ENCODE measurements at regions not wholly inside any gene's neighbourhood (a gene's known extent, or its start where the extent isn't known, plus 50 kb on each side); places are given as distances from the start of the nearest gene placed in this dataset.
"Not testable (repeated sequence)": the region's sequence is repeated elsewhere in the genome, so short reads cannot be mapped to it uniquely, and the experiment has no call there.

GRCh38 chr12:107511292-107511691 is 174.3 kb upstream of the PWP1 start:
- no peak for DNase-seq

GRCh38 chr12:107512391-107512790 is 173.2 kb upstream of the PWP1 start:
- DNase-seq, result no peak

DNA sequence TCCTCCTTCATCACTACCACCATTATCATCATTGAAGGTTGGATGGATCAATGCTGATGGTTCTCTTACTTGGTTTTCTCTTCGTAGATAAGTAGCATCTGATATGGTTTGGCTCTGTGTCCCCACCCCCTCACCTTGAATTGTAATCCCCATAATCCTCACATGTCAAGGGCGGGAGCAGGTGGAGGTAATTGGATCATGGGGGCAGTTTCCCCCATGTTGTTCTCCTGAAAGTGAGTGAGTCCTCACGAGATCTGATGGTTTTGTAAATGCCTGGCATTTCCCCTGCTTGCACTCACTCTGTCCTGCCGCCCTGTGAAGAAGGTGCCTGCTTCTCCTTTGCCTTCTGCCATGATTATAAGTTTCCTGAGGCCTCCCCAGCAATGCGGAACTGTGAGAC is 172.4 kb upstream of the PWP1 start:
- no peak for DNase-seq

DNA sequence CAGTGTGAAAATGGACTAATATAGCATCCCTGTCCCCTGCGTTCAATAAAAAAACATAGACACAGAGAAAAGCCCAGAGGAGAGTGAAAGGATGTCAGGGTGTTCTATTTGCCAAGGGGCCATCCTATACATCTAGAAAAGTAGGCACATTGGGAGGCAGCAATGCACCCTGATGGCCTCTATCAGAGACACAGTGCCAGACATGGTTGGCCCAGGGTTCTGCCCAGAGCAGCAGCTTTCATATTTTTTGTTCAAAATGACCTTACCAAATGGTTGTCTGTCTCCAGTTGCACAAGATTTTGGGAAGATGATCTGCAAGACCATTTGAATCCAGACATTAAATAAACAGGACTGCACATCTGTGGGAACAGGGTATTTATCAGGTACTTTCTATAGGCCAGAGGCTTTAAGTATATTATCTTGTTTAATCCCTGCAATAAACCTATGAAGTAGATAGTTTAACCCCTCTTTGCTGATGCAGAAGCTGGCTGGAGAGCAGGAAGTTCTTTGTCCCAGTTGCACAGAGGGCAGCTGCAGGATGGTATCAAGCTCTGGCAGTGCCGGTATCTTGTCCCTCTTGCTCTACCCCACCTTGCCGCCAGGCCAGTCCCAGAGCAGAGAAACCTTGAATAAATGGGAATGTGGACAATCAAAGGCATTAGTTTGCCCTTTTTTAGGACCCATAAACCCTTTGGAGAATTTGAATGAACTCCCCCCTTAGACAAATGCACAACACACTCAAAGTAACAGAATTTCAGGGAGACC is 171.8 kb upstream of the PWP1 start:
- no peak for DNase-seq

GRCh38 chr12:107514887-107515445 is 170.6 kb upstream of the PWP1 start:
- DNase-seq, result no peak

DNA sequence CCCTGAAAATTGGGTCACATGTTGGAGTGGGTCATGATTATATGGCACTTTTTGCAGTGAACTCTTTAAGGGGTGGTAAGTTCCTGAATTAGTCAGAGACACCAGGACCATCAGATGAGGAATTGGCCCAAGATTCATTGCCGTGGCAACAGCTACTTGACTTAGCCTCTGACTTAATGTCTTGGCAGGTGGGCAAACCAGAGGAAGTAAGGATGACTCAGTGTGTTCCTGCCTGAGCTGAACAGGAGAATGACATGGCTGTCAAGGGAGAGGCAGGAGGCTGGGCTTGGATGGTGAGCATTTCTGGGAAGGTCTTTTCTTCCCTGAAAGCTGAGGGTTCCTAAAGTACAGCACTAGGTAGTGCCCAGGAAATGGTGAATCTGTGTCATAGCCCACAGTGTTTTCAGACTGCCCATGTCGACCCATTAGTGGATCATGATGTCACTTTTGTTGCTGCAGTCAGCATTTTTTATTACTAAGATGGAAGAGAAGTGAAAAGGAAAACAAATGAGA is 170.1 kb upstream of the PWP1 start:
- DNase-seq, result peak; percentile 17 to 41

DNA sequence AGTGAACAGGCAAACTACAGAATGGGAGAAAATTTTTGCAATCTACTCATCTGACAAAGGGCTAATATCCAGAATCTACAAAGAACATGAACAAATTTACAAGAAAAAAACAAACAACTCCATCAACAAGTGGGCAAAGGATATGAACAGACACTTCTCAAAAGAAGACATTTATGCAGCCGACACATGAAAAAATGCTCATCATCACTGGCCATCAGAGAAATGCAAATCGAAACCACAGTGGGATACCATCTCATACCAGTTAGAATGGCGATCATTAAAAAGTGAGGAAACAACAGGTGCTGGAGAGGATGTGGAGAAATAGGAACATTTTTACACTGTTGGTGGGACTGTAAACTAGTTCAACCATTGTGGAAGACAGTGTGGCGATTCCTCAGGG is 167.8 kb upstream of the PWP1 start:
- DNase-seq, result not testable (repeated sequence)

GRCh38 chr12:107518868-107519267 is 166.7 kb upstream of the PWP1 start:
- no peak for DNase-seq

DNA sequence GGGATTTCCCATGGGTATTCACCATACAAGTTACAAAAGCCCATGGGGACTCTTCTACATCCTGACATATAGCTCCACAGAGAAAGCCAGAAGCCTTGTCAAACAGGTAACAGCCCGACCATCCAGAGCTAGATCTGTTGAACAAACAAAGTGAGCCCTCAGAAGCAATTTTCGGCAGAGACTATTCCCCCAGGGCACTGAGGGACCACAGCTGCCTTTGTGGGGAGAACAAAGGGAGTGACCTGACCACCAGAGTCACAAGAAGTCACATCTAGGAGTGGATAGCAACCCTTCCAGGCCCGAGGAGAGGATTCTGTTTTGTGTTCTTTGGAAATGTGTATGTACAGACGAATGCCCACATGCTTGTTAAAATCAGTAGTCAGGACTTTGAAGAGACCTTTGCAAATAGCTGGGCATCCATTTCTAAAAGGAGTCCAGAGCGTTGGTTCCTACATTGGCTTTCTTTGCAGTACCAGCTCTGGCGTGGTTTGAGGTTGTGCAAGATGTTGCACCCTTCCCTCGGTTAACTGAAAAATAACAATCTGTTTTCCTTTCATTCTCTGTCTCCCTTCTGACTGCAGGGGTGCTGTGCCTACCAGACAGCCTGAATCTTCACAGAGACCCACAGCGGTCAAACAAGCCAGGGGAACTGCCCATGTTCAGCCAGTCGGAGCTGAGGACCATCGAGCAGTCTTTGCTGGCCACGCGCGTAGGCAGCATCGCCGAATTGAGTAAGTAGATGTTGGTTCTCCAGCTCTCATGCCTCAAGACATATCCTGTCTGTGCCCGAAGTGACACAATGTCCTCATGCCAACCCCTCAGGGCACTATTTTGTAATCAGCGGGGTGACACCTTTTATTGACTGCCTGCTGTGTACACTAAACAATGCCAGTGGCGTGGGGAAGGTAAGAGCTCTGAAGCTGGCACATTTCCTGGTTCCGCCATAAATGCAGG is 165.4 kb upstream of the PWP1 start:
- DNase-seq, result no peak

GRCh38 chr12:107521826-107522355 is 163.7 kb upstream of the PWP1 start:
- no peak for DNase-seq

GRCh38 chr12:107522692-107523477 is 162.7 kb upstream of the PWP1 start:
- DNase-seq, result no peak

GRCh38 chr12:107523775-107524535 is 161.6 kb upstream of the PWP1 start:
- no peak for DNase-seq

GRCh38 chr12:107525063-107525718 is 160.4 kb upstream of the PWP1 start:
- DNase-seq, result no peak

DNA sequence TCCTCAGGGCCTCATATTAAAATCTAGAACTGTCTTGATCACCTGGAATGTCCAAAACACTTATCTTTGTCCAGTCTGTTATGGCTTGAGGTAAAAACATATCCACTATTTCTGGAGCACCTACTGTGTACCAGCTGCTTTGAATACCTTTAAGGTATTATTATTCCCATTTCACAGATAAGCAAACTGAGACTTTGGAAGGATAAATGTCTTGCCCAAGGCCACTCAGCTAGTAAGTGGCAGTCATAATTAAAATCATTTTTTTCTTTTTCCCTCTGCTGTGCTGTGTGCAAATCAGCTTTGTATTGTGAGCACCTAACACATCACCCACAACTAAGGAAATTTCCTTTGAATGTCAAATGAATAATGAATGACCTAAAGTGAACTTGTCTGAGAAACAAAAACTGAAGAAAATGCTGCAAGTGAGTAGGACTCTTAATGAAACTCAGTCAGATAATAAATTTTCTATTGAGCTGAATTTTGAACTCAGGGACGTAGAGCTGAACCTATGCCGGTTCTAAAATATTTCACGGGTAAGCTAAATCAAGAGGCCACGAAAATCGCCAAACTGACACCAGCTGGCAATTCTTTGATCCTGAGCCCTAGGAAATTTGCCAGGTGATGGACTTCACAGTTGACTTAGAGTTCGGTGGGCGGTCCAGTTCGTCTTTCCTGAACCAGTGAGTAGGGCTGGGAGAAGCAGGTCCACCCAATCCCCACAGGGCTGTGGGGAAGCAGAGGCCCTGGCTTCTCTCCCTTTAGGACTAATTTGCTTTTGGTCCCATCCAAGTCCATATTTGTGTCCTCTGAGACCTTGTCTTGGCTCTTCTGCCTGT is 159.7 kb upstream of the PWP1 start:
- no peak for DNase-seq

GRCh38 chr12:107526555-107527180 is 158.9 kb upstream of the PWP1 start:
- DNase-seq, result no peak

GRCh38 chr12:107528731-107529365 is 156.8 kb upstream of the PWP1 start:
- DNase-seq, result no peak

GRCh38 chr12:107529991-107530390 is 155.6 kb upstream of the PWP1 start:
- no peak for DNase-seq

GRCh38 chr12:107530701-107531100 is 154.9 kb upstream of the PWP1 start:
- DNase-seq, result no peak

DNA sequence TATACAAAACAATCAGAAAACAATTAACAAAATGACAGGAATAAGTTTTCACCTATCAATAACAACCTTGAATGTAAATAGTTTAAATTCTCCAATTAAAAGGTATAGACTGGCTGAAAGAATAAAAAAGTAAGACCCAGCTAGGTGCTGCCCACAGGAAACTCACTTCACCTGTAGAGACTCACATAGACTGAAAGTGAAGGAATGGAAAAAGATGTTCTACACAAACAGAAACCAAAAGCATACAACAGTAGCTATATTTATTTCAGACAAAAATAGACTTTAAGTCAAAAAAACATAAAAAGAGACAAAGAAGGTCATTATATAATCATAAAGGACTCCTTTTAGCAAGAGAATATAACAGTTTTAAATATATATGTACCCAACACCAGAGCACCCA is 152.4 kb upstream of the PWP1 start:
- no peak for DNase-seq
